ENCODE measurements at regions not wholly inside any gene's neighbourhood (a gene's known extent, or its start where the extent isn't known, plus 50 kb on each side); places are given as distances from the start of the nearest gene placed in this dataset.
"Not testable (repeated sequence)": the region's sequence is repeated elsewhere in the genome, so short reads cannot be mapped to it uniquely, and the experiment has no call there.

DNA sequence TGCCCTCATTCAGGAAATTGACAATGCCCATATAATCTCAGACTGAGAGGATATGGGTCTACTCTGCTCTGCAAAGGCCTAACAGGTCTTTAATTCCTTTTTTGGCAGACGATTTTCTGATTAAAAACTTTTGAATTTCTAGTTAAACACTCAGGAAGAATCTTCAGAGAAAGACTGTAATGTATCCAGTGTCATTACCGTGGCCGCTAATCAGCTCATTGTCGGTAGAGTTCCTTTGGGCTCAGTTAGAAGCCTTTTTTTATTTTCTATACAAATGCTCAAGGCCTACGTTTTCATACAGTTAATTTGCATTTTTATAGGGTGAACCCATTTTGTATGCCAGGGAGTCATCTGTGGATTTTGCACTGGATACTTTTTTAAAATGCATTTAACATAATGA lies 549.9 kb downstream of the RPS29 start:
- DNase-seq (ENCODE audit: insufficient read length, low spot score), result no peak
- FAIRE-seq, result no peak

DNA sequence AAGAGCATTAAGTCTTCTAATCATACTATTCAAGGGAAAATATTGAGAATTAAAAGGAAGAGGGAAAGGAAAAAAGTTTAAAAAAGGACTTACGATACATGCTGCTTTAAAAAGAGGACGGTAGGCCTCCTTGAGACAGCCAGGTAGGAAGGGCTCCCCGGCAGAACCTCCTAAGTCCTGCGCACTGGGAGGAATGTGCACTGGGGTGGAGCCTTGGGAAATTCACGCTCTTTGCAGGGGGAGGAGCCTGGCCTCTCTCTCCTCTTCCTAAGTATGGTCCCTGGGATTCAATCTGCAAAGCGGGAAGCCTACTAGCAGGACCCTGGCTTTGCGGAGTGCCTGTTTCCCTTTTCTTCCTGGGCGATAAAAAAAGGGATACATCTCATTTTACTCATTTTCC lies 553.0 kb downstream of the RPS29 start:
- DNase-seq (ENCODE audit: insufficient read length, low spot score) (no peak), FAIRE-seq (no peak)

DNA sequence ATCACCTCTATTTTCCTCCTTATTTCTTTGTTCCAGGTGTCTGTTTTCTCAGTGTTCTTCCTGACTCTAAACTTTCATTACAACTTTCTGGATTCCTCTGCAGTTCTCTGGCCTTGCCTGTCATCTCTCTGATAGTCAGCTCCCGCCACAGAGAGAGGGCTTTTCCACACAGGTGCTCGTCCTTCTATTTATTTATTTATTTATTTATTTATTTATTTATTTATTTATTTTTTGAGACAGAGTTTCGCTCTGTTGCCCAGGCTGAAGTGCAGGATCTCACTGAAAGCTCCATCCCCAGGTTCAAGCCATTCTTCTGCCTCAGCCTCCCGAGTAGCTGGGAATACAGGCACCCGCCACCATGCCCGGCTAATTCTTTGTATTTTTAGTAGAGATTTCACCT lies 554.5 kb downstream of the RPS29 start:
- not testable (repeated sequence) for FAIRE-seq; DNase-seq (ENCODE audit: insufficient read length, low spot score)

DNA sequence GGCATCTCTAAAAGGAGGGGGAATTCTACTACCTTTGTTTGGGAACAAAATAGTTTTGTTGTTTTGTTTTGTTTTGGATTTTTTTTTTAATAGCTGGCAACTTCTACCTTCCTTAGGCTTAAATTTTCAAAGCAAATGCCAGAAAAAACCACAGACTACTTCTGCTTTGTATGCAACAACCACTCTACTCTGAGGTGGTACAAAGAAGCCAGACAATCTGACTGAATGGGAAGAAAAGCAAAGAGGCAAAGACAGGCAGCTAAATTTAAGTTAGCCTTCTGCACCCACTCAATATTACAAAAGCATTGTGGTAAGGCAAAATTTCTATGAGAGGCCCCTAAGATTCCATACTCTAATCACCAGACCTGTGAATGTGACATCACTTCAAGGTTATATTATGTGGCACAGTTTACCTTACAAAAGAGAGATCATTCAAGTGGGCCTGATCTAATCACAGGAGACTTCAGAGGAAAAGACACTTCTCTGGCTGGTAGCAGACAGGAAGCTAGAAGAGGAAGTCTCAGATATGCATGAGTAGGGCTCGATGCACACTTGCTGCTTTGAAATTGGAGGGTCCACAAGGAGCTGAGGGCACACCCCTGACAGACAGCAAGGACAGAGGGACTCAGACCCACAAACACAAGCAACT lies 566.6 kb downstream of the RPS29 start:
- DNase-seq (ENCODE audit: insufficient read length, low spot score) (no peak), FAIRE-seq (no peak)

DNA sequence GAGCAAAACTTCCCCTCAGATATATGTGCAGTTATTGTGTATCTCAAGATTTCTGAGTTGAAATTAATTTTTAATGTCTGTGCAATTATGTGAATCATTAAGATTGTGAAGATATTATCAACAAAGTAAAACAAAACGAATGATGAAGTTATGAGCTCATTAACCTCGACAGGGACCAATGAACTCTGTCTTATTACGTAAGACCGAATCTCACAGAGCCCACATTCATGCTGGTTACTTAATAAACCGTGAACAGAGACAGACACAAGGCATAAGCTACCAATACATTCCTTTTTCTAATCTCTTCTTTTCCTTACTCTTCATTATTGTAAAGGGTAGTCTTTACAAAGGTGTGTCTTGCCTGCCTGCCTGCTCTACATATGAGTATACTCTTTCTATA lies 568.7 kb downstream of the RPS29 start:
- DNase-seq (ENCODE audit: insufficient read length, low spot score), result no peak
- no peak for FAIRE-seq

DNA sequence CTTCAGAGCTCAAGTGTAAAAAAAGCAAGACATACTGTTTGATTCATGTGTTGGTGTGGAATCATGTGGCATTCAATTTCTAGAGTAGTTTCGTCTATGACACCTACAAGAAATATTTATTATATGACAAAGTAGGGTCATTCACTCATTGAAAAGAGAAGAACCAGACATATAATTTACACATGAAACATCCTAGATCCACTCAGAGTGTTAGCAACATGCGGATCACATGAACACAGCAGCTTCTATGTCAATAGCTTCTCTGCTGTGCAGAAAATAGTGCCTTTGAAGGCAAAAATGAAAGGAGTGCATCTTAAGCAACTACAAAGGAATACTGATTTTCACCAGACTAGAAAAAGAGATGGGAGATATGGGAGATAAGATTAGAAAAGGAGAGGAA lies 569.8 kb downstream of the RPS29 start:
- DNase-seq (ENCODE audit: insufficient read length, low spot score) (no peak), FAIRE-seq (no peak)

DNA sequence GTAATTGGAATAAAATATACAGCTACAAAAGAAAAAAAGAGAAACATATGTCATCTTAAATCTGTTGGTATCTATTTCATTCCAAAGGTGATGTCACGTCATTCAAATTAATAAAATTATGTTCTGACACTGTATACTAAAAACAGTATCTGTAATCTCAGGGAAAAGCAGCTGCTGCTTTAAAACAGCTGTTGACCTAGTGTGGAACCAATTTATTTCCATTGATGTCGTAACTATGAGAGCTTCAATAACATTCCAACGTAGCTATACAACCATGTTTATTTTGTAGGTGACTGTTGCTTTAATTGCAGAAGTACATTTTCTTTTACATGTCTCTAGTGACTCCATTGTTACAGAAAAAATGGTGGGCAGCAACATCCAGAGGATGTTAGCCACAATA lies 571.7 kb downstream of the RPS29 start:
- no peak for FAIRE-seq
- no peak for DNase-seq (ENCODE audit: insufficient read length, low spot score)

DNA sequence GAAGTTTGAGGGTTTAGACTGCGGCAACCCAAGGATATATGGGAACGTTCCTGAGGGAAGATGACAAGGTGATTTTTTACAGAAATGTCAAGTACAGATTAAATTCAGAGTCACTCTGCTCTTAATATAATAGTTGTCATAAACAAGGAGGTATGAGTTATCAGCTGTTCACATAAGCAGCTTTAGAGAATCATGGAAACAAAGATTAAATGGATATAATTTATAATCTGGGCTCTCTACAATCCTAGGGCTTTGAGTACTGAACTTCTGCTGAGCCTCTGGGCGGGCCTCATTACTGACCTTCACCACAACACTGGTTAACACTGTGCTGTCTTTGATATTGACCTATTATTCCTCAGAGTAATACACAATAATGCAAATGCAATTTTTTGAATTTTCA lies 577.8 kb downstream of the RPS29 start:
- DNase-seq (ENCODE audit: insufficient read length, low spot score), result no peak

DNA sequence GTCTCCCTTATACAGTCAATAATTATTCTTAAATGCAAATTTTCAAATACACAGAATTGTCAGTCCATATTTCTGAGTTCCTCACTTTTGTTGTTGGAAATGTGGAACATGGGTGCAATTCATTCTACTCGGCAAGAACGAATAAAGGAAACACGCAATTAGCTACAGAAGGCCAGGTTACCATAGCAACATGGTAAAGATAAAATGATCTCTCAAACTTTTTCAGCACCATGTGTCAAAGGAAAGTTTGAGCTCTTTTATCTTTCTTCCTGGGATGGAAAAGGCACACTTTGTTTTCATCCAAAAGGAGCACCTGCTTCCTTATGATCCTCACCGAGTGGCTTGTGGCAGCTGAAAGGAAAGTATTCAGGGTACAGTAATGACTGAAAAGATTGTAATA lies 595.0 kb downstream of the RPS29 start:
- no peak for DNase-seq (ENCODE audit: insufficient read length, low spot score)
- FAIRE-seq, result no peak

More for the DNA sequence above, 577.8 kb downstream of the RPS29 start:
- no peak for FAIRE-seq

DNA sequence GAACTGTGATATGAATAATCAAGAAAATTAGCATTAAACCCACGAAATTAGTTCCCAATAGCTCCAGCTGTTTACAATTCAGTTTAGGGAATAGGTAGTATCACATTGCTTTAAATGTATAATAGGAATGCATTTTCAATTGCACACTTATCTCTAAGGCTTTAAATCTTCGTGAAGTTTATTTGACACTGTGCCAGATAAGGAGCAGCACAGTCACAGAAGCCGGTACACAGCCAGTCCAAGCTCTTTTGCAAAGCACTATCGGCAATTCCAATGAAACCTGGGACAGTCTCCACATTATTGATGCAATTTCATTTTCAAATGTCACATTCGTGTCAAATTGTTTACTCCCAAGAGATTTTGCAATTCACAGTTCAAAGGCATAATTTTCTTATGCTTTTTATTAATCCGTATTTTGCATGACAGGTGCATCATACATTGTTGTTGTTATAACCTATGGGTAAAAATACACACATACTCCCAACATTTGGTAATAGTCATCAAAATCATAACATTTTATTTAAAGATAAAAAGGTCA lies 602.8 kb downstream of the RPS29 start:
- no peak for FAIRE-seq
- no peak for DNase-seq (ENCODE audit: insufficient read length, low spot score)

DNA sequence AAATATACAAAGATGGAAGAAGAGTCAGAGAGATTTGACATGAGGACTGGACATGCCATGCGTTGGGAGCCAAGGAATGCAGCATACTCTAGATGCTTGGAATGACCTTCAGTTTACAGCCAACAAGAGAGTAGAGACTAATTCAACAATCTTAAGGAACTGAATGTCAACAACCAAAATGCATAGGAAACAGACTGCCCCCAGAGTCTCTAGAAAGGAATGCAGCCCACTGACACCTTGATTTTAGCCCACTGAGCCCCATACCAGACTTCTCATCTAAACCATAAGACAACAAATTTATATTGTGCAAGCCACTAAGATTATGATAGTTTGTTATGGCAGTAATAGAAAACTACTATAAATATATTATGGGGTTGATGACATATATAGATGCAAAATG lies 611.2 kb downstream of the RPS29 start:
- no peak for DNase-seq (ENCODE audit: insufficient read length, low spot score)

DNA sequence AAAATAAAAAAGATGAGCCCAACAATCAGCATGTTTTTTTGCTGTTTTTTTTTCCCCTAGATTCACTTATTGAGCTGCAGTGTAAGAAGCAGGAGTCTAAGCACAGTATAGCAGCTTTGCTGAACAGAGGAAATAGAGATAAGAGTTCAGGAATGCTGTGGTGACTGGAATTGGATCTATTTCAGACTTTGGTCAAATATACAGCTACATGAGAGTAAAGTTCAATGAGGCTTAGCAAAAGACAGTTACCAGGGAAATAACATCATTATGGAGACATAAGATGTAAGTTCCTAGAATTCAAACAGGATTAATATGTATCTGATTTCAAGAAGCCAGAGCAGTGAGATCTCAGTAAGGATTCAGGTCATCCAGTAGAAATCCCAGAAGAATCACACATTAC lies 613.0 kb downstream of the RPS29 start:
- DNase-seq (ENCODE audit: insufficient read length, low spot score), result no peak
- no peak for FAIRE-seq

More for the DNA sequence above, 611.2 kb downstream of the RPS29 start:
- FAIRE-seq, result no peak

DNA sequence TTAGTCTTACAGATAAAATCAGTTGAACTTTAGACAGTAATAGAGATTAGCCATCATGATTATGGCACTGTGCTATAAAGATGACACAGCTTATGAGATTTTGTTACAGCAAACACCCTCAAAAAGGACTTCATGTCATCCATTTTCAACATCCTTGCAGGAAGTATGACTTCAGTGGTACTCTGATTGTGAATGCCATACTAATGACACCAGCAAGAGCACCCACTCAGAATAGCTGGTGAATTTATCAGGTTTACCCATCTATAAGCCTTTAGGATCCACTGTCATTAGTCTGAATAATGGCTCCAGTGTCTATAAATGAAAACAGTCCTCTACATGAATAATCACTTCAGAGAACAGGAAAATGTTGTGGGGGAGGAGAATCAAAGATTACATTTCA lies 615.2 kb downstream of the RPS29 start:
- no peak for FAIRE-seq

DNA sequence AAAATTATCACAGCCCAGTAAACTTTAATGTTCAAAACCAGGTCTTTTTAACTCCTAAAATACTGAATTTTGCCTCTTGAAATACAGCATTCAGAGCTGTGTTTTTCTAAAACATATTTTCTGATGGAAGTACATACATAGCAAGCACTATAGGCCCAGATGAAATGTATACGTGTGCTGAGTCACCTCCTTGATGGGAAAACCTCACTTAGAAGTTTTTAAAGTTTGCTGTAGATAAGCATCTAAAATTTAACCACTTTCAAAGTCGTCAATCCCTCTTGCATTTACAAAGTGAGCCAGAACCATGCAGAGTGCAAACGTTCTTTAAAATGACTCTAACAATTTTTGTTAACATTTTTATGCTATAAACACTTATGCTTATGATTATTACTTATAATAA lies 618.8 kb downstream of the RPS29 start:
- no peak for DNase-seq (ENCODE audit: insufficient read length, low spot score)
- FAIRE-seq, result no peak

More for the DNA sequence above, 615.2 kb downstream of the RPS29 start:
- no peak for DNase-seq (ENCODE audit: insufficient read length, low spot score)

DNA sequence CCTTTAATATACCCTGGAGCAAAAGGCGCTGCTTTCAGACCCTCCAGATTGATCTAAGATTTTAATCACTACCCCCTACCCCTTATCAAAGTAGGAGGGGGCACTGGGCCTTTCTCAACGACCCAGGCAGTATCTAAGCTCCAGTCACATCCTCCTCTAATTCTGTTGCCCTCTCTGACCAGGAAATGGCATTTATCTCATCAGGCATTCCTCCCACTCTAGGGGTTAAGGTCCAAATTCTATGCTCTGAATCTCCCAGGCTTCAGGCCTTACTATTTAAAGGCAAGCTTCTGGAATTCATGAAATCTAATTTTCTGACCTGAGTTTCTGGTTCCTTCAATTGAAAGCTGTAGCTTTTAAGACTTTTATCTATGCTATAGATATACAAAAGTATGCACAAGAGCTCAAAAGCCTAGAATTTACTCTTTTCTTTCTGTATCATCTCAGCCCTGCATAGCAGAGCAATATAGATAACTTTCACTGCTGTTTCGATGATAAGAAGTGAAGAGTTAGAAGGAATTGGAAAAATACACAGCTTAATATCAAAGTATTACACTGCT lies 622.9 kb downstream of the RPS29 start:
- DNase-seq (ENCODE audit: insufficient read length, low spot score) (no peak), FAIRE-seq (no peak)

DNA sequence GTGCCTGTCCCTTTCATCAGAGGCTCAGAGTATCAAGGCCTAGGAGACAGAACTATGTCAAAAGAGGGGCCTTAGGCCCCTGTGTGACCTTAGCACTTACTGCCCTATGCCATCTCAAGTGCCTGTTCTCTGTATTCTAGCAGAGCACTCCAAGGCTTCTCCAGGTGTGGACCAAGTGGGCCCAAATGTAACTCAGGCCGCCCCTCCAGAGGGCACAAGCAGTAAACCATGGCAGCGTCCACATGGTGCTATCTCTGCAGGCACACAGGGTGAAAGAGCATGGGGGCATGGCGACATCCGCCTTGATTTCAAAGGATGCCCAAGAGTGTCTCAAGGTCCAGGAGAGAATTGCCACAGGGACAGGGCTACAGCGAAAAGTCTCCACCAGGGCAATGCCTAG lies 628.7 kb downstream of the RPS29 start:
- FAIRE-seq (no peak), DNase-seq (ENCODE audit: insufficient read length, low spot score) (no peak)

DNA sequence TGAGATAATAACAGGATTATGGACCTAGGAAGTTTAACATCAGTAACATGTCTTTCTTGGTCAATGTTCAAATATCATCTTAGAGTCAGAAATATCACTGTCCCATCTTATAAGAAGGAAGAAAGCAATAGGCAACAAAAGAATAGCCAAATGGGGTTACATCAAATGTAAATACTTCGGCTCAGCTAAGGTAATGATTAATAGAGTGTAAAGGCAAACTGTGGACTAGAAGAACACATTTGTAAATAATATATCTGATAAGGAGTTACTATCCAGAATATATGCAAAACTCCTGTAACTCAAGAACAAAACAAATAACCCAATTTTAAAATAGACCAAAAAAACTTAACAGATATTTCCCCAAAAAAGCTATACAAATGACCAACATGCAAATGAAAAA lies 630.3 kb downstream of the RPS29 start:
- no peak for FAIRE-seq

DNA sequence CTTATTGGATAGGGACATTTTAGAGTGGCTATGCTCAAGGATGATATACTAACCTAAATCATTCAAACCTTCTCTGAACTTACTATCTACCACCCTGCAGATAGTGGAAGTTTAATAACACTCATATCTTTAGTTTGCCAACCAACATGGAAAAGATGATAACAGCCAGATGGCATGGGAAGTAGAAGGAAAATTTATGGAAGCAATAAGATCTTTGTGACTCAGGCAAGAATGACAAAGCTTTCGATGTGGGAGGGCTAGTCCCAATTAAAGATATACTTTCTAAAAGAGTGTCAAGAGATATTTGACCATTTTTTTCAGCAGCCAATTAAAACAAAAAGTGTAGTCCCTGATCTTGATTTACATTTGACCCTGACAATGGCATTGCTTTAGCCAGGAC lies 631.7 kb downstream of the RPS29 start:
- FAIRE-seq (no peak), DNase-seq (ENCODE audit: insufficient read length, low spot score) (no peak)

More for the DNA sequence above, 630.3 kb downstream of the RPS29 start:
- no peak for DNase-seq (ENCODE audit: insufficient read length, low spot score)

DNA sequence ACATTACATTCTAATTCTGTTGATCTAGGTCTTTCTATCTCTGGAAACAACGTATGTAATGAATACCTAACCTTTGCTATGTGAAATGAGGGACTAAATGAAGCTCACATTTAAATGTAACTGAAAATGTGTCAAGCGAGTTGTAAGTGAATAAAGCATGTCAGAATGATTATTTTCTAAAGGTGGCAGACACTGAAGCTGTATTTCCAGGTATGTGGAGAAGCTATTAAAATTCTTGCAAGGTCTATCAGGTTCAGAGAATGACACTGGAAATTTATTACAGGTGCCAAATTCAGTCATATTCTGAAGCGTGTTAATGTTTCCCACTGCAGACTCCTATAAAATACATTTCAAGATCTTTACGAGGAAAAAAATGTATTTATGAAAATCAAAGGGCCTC lies 641.4 kb downstream of the RPS29 start:
- FAIRE-seq, result no peak

DNA sequence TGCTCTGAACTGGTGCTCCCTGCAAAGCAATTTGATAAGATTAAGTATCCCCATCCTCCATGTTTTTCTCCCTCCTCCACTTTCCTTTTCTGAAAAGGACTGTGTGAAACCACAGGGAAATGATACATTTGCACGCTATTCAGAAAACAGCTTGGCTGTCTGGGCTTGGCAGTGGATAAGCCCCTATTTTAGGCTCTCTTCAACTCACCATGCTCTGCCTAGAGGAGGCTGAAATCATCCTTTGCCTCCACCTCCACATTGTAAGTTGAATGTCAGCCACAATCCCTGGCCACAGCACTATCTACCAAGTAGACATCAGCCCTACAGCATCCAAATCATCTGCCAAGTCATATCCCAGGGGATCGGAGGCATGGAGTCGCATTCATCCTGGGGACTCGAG lies 642.3 kb downstream of the RPS29 start:
- no peak for FAIRE-seq

More for the DNA sequence above, 641.4 kb downstream of the RPS29 start:
- no peak for DNase-seq (ENCODE audit: insufficient read length, low spot score)

DNA sequence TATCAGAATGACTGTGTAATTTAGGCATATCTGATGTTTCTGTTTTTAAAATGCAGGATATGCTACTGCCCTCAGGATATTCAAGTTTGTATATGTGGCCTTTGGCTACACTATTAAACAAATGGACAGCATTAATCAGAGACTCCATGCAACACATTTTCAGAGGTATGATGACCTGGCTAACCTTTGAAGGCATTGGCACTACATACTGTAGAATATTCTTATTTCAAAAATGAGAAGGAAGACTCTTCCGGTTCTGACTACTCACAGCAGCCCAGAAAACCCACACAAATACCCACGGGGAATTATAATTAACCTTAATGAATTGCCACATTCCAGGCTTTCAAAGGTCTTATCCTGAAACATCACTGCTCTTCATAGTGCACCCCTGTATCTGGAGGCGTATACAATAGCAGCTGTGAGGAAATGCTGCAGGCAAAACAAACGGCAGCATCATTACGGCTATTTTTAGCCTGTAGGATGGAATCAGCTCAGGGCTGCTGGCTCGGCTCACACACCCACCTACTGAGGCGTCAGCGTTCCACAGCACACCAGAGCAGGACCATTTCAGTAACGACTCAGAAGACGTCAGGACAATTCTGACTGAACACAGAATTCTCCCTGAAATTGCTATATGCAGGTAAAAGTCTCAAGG lies 648.5 kb downstream of the RPS29 start:
- no peak for DNase-seq (ENCODE audit: insufficient read length, low spot score)
- FAIRE-seq, result no peak

More for the DNA sequence above, 642.3 kb downstream of the RPS29 start:
- no peak for DNase-seq (ENCODE audit: insufficient read length, low spot score)

DNA sequence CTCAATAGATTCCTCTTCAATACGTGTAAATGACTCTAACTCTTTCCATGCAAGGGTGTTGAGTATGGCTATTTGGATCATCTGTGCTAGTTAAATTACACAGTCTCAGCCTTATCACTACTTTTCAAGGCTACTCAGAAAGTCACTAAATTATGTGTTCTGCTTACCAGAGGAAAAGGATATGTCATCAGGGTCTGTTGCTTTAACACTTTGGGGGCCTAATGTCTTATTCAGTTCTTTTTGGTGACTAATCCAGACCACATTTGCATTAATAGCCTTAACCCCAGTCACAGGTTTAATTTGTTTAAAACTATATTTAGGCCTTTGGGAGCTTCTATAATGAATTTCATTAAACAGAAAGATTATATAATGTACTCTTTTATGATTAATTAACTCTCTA lies 649.3 kb downstream of the RPS29 start:
- DNase-seq (ENCODE audit: insufficient read length, low spot score), result no peak
- FAIRE-seq, result no peak
